Right lobe of liver (tissue), 4 donors: ENCODE measurements at regions not wholly inside any gene's neighbourhood (a gene's known extent, or its start where the extent isn't known, plus 50 kb on each side); places are given as distances from the start of the nearest gene placed in this dataset.

Experiments used
- CTCF ChIP-seq, 4 donors: fragments of 200-600 bp in 3 of 4; fragments of 450-650 bp in 1 of 4; IDR thresholded peaks; one replicate each; pipeline versions ENCODE4 v1.5.1 to v1.8.0; 2016 to 2022; ENCODE audit warnings: antibody characterized with exemption in 4 of 4, mild to moderate bottlenecking in 2 of 4
- POLR2A ChIP-seq: fragments of 450-650 bp; IDR thresholded peaks from one replicate; pipeline ENCODE4 v1.6.1; 2017; ENCODE audit warnings: antibody characterized with exemption, mild to moderate bottlenecking
- donor health status: DM: no; HTN: no; CAD: no.
- donor health status: DM: no; HTN: no; CAD: no.
- donor health status: DM: no; HTN: yes; CAD: no.

- TF ChIP-seq CTCF (IDR thresholded peaks at IDR 0.05) = no peak
- no peak for TF ChIP-seq POLR2A
These were observed 102.0 kb upstream of the ADAMTS19 start for GRCh38 chr5:129358069-129358468.
